Neuronal stem cell (in vitro differentiated cells): ENCODE measurements at regions not wholly inside any gene's neighbourhood (a gene's known extent, or its start where the extent isn't known, plus 50 kb on each side); places are given as distances from the start of the nearest gene placed in this dataset.
A peak's percentile ranks its signal among the peaks of the same experiment; 100 is the strongest.

Experiments
- DNase-seq: peaks from one replicate; pipeline ENCODE4 v3.0.0-alpha.2; 2013; ENCODE audit warnings: low spot score
- H2AFZ ChIP-seq: one replicate; pipeline ENCODE4 v1.6.1; 2013; ENCODE audit warnings: mild to moderate bottlenecking, low read length, inconsistent platforms
- H2AK5ac ChIP-seq: 2 replicates; pipeline ENCODE4 v1.6.1; 2013; ENCODE audit warnings: low read depth, mild to moderate bottlenecking, inconsistent platforms, low read length, moderate library complexity, mixed read lengths
- H2BK120ac ChIP-seq: 2 replicates; pipeline ENCODE4 v1.6.1; 2013; ENCODE audit warnings: low read depth, mild to moderate bottlenecking, inconsistent platforms, low read length, moderate library complexity, mixed read lengths
- H2BK12ac ChIP-seq: one replicate; pipeline ENCODE4 v1.6.1; 2013; ENCODE audit warnings: low read length, inconsistent platforms
- H2BK15ac ChIP-seq: 2 replicates; pipeline ENCODE4 v1.6.1; 2013; ENCODE audit warnings: mild to moderate bottlenecking, low read length, inconsistent platforms, mixed read lengths
- H2BK5ac ChIP-seq: one replicate; pipeline ENCODE4 v1.6.1; 2013; ENCODE audit warnings: inconsistent platforms, mild to moderate bottlenecking, low read length, moderate library complexity
- H3K14ac ChIP-seq: one replicate; pipeline ENCODE4 v1.6.1; 2013; ENCODE audit warnings: low read length, inconsistent platforms
- H3K18ac ChIP-seq: 2 replicates; pipeline ENCODE4 v1.6.1; 2013; ENCODE audit warnings: low read length, inconsistent platforms
- H3K23ac ChIP-seq: 2 replicates; pipeline ENCODE4 v1.6.1; 2013; ENCODE audit warnings: low read depth, mild to moderate bottlenecking, mixed read lengths, low read length, inconsistent platforms; ENCODE audit not compliant: poor library complexity
- H3K27ac ChIP-seq: replicated peaks from 3 replicates; pipeline ENCODE4 v1.5.1; 2013; ENCODE audit warnings: low read length, inconsistent platforms
- H3K27me3 ChIP-seq, 3 experiments: 2 replicates each; pipeline ENCODE4 v1.6.1; 2013; ENCODE audit warnings: low read length in 3 of 3, mild to moderate bottlenecking in 2 of 3, inconsistent platforms in 1 of 3, low read depth in 1 of 3, mixed read lengths in 1 of 3, moderate library complexity in 1 of 3; ENCODE audit not compliant: control insufficient read depth in 3 of 3, insufficient read depth in 3 of 3
- H3K36me3 ChIP-seq, 2 donors: replicated peaks in 1 of 2; 2 replicates each; pipeline ENCODE4 v1.6.1; 2013; ENCODE audit warnings: low read length in 2 of 2; ENCODE audit not compliant: control insufficient read depth in 2 of 2, insufficient read depth in 2 of 2
- H3K4ac ChIP-seq: 2 replicates; pipeline ENCODE4 v1.6.1; 2013; ENCODE audit warnings: inconsistent platforms, mild to moderate bottlenecking, low read length, moderate library complexity
- H3K4me1 ChIP-seq, 2 donors: 1 replicate in 1 of 2; 2 replicates in 1 of 2; pipeline ENCODE4 v1.6.1; 2013; ENCODE audit warnings: low read length in 2 of 2, low read depth in 1 of 2; ENCODE audit not compliant: control insufficient read depth in 2 of 2, insufficient read depth in 1 of 2
- H3K4me2 ChIP-seq: one replicate; pipeline ENCODE4 v1.6.1; 2013; ENCODE audit warnings: mild to moderate bottlenecking, low read length, inconsistent platforms; ENCODE audit not compliant: insufficient read depth, poor library complexity, severe bottlenecking
- H3K4me3 ChIP-seq, 2 donors: 2 replicates each; pipeline ENCODE4 v1.5.1; 2013; ENCODE audit warnings: low read length in 2 of 2, mild to moderate bottlenecking in 2 of 2, inconsistent platforms in 1 of 2, moderate library complexity in 1 of 2
- H3K79me1 ChIP-seq: one replicate; pipeline ENCODE4 v1.6.1; 2013; ENCODE audit warnings: low read depth, mild to moderate bottlenecking, inconsistent platforms, low read length, moderate library complexity
- H3K9ac ChIP-seq: one replicate; pipeline ENCODE4 v1.6.1; 2013; ENCODE audit warnings: mild to moderate bottlenecking, low read depth, low read length, inconsistent platforms; ENCODE audit not compliant: poor library complexity
- H3K9me3 ChIP-seq, 2 donors: replicated peaks in 1 of 2; 2 replicates each; pipeline versions ENCODE3 to v1.6.1; 2013; ENCODE audit warnings: low read length in 2 of 2, mild to moderate bottlenecking in 2 of 2, inconsistent platforms in 1 of 2, low read depth in 1 of 2, mixed read lengths in 1 of 2, moderate library complexity in 1 of 2; ENCODE audit not compliant: control insufficient read depth in 2 of 2, insufficient read depth in 1 of 2
- H4K8ac ChIP-seq: one replicate; pipeline ENCODE4 v1.6.1; 2013; ENCODE audit warnings: low read depth, mild to moderate bottlenecking, inconsistent platforms, low read length, moderate library complexity
- H4K91ac ChIP-seq: one replicate; pipeline ENCODE4 v1.6.1; 2013; ENCODE audit warnings: low read length, low read depth, mild to moderate bottlenecking, inconsistent platforms; ENCODE audit not compliant: poor library complexity
- WGBS, 2 donors: extraction: QIAGEN DNeasy Blood & Tissue Kit; methylation state at CpG; one replicate each; pipeline ENCODE4 v1.1.7; 2013; ENCODE audit warnings: missing lambda C conversion rate in 2 of 2, mixed read lengths in 1 of 2; ENCODE audit not compliant: insufficient read length in 2 of 2, insufficient replicate concordance in 1 of 2; ENCODE audit errors: extremely low coverage in 2 of 2; 5-methylcytosine and 5-hydroxymethylcytosine counted together

DNA sequence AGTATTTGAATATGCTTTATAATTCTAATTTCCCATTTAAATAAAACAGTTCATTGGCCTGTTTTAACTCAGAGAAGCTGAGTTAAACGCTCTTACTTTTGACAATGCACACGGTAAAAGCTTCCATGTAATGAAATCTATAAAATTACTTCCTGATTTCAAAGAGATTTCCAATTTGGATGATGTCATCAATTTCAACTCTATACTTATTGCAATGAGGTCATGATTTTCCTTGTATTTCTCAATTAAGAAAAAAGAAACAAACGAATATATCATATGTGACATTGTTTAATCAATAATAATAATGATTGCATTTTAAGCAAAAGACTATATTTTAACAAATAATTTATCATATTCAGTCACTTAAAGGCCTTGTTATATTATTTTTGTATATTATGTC is 926.1 kb upstream of the MANEA start:
- Histone ChIP-seq H3K23ac (no peak overlapping the region), H3K9ac (no peak overlapping the region), H3K4me1 (no peaks in the 10 kb centered on the region), H2BK5ac (no peak overlapping the region), H2AK5ac (no peak overlapping the region), H3K4me2 (no peak overlapping the region), H2AFZ (no peak overlapping the region), H4K91ac (no peak overlapping the region), H4K8ac (no peak overlapping the region), H3K27ac (no peak overlapping the region), H3K18ac (no peak overlapping the region), H2BK12ac (no peak overlapping the region), H2BK15ac (no peak overlapping the region), H3K9me3 (no peaks in the 10 kb centered on the region), H3K27me3 (no peaks in the 10 kb centered on the region), H2BK120ac (no peak overlapping the region), H3K14ac (no peak overlapping the region), H3K4ac (no peak overlapping the region), H3K4me3 (no peak overlapping the region), H3K36me3 (no peaks in the 10 kb centered on the region), H3K79me1 (no peaks in the 10 kb centered on the region)
- no peak for DNase-seq
- no CpG with 5 or more reads among the region's 3 CpGs for WGBS, 2 donors

DNA sequence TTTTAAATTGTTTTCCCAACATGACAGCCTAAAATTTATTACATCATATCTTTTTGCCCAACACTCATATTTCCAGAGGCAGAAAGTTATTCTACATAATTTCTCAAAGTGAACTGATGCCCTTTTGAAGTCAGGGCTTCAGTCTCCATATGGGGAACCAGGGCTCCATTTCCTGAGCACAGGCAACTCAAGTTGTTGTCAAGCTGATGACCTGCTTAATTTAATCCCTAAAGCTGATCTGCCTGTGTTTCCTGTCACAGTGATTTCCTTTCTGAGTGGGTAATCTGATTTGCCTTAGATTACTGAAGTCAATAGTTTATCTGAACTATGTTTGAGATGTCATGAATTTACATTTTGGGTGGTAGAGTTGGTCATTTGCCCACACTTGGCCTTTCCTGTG is 932.1 kb upstream of the MANEA start:
- no peak for DNase-seq
- Histone ChIP-seq H3K27me3 (no peaks in the 10 kb centered on the region), H3K9ac (no peak overlapping the region), H2AFZ (no peak overlapping the region), H3K4me3 (no peak overlapping the region), H3K36me3 (no peaks in the 10 kb centered on the region), H3K4me1 (no peaks in the 10 kb centered on the region), H3K4ac (no peak overlapping the region), H2BK120ac (no peak overlapping the region), H4K91ac (no peak overlapping the region), H2BK5ac (no peak overlapping the region), H3K14ac (no peak overlapping the region), H3K23ac (no peak overlapping the region), H2BK12ac (no peak overlapping the region), H4K8ac (no peak overlapping the region), H3K4me2 (no peak overlapping the region), H3K79me1 (no peaks in the 10 kb centered on the region), H3K9me3 (no peaks in the 10 kb centered on the region), H3K27ac (no peak overlapping the region), H2AK5ac (no peak overlapping the region), H3K18ac (no peak overlapping the region), H2BK15ac (no peak overlapping the region)

DNA sequence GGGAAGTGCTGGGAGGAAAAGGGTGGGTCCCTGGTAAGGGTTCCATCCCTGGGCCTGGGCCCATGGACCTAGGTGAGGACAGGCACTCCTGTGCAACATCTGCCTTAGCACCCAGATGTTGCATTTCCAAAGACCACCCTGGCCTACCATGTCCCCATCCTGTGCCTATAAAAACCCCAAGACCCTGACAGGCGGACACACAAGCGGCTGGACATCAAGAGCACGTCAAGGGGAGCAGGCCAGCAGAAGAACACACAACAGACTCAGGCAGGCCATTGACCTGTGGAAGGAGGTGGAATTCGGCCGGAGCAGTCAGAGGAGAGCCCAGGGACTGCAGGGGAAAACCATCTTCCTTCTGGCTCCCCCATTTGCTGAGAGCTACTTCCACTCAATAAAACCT is 937.8 kb upstream of the MANEA start:
- DNase-seq: no peak
- H2BK15ac ChIP-seq: no peak overlapping the region
- no peak overlapping the region for H2BK120ac ChIP-seq
- no peaks in the 10 kb centered on the region for H3K4me1 ChIP-seq
- no peak overlapping the region for H4K8ac ChIP-seq
- no peak overlapping the region for H3K23ac ChIP-seq
- H3K79me1 ChIP-seq: no peaks in the 10 kb centered on the region
- no peak overlapping the region for H3K4ac ChIP-seq
- H3K36me3 ChIP-seq: no peaks in the 10 kb centered on the region
- no CpG with 5 or more reads among the region's 5 CpGs for WGBS, 2 donors
- no peak overlapping the region for H2BK5ac ChIP-seq
- H2AFZ ChIP-seq: no peak overlapping the region
- H2BK12ac ChIP-seq: no peak overlapping the region
- H4K91ac ChIP-seq: no peak overlapping the region
- no peak overlapping the region for H3K9ac ChIP-seq
- no peak overlapping the region for H2AK5ac ChIP-seq
- H3K18ac ChIP-seq: no peak overlapping the region
- H3K4me2 ChIP-seq: no peak overlapping the region
- no peak overlapping the region for H3K14ac ChIP-seq
- no peak overlapping the region for H3K4me3 ChIP-seq
- H3K27me3 ChIP-seq: no peaks in the 10 kb centered on the region
- no peak overlapping the region for H3K27ac ChIP-seq
- no peaks in the 10 kb centered on the region for H3K9me3 ChIP-seq

GRCh38 chr6:94636780-94637385 is 940.5 kb upstream of the MANEA start:
- Histone ChIP-seq H3K27ac (no peak overlapping the region), H3K36me3 (no peaks in the 10 kb centered on the region), H2AFZ (peak overlapping the region; percentile 68), H2BK12ac (no peak overlapping the region), H3K9me3 (no peaks in the 10 kb centered on the region), H3K23ac (no peak overlapping the region), H4K91ac (no peak overlapping the region), H2BK5ac (no peak overlapping the region), H2BK15ac (no peak overlapping the region), H2BK120ac (no peak overlapping the region), H3K18ac (no peak overlapping the region), H3K4me3 (no peak overlapping the region), H3K9ac (no peak overlapping the region), H3K79me1 (no peaks in the 10 kb centered on the region), H3K27me3 (no peaks in the 10 kb centered on the region), H3K4me1 (no peaks in the 10 kb centered on the region), H3K14ac (no peak overlapping the region), H3K4ac (no peak overlapping the region), H3K4me2 (no peak overlapping the region), H2AK5ac (no peak overlapping the region), H4K8ac (no peak overlapping the region)
- DNase-seq: peak; percentile 24
- no CpG with 5 or more reads among the region's 4 CpGs for WGBS, 2 donors
